ENCODE measurements at regions not wholly inside any gene's neighbourhood (a gene's known extent, or its start where the extent isn't known, plus 50 kb on each side); places are given as distances from the start of the nearest gene placed in this dataset.

DNA sequence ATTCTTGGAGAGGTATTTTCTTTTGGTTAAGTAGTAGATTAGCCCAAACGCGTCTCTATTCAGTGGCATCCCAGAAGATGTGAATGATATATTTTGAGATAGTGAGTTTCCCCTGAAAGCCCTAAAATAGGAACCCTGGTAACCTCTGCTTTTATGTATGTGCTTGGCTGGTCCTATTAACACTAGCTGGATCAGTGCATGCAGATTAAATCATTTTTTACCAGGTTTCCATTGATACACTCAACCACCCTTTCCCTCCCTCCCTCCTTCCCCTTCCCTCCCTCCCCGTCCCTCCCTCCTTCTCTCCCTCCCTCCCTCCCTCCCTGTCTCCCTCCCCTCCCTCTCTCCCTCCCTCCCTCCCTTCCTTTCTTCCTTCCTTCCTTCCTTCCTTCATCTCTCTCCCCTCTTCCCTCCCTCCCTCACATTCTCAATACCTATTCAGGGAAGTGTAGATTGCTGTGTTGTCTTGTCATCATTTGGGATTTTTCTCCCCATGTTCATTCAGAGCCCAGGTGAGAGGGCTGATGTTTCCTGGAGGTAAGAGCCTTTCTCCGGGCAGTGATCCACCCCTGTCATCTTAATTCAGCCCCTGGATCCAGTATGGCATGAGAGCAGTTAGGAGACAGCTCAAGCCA, 406.8 kb downstream of the PRDM2 start:
- no peaks in the 10 kb centered on the region for H3K9me3 ChIP-seq (ENCODE audit: control insufficient read depth in 2 of 2, insufficient read depth in 1 of 2, low read length in 1 of 2)
- H3K4me1 ChIP-seq (ENCODE audit: control insufficient read depth in 2 of 2, insufficient read depth in 2 of 2, low read length in 2 of 2) = no peaks in the 10 kb centered on the region
- no peak for DNase-seq (ENCODE audit: low read depth in 6 of 9, low spot score in 9 of 9)
- no peaks in the 10 kb centered on the region for H3K27me3 ChIP-seq (ENCODE audit: control insufficient read depth in 2 of 2, insufficient read depth in 1 of 2, low read length in 1 of 2)
- no peak overlapping the region for H3K27ac ChIP-seq (ENCODE audit: low read depth in 1 of 2, low read length in 1 of 2)
- no peak overlapping the region for H3K4me3 ChIP-seq (ENCODE audit: low read length in 2 of 2)
- 95% methylated on average over 4 of the region's 4 CpGs for WGBS
- no peaks in the 10 kb centered on the region for H3K36me3 ChIP-seq (ENCODE audit: control insufficient read depth in 2 of 2, insufficient read depth in 2 of 2, low read length in 1 of 2)

- H3K36me3 ChIP-seq (ENCODE audit: control insufficient read depth in 2 of 2, insufficient read depth in 2 of 2, low read length in 1 of 2) = no peaks in the 10 kb centered on the region
Measured at GRCh38 chr1:14108356-14109275, 408.6 kb downstream of the PRDM2 start.

DNA sequence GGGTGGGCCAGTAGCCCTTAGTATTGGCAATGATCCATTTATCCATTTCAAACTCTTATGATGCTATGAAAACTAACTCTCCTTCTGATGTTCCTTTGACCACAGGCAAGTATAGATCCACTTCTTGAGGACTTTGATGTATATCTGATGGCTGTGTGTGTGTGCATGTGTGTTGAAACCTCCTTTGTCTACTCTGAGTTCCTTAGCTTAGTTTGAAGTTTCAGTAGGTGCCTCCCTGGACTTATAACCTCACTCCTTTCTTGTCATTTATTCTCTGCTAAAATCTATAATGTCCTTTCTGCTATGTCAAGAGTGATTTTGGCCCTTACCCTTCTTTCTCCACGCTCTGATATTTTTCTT, 409.3 kb downstream of the PRDM2 start:
- no peak overlapping the region for H3K4me3 ChIP-seq (ENCODE audit: low read length in 2 of 2)
- no peaks in the 10 kb centered on the region for H3K9me3 ChIP-seq (ENCODE audit: control insufficient read depth in 2 of 2, insufficient read depth in 1 of 2, low read length in 1 of 2)
- no peak for DNase-seq (ENCODE audit: low read depth in 6 of 9, low spot score in 9 of 9)
- no peak overlapping the region for H3K27ac ChIP-seq (ENCODE audit: low read depth in 1 of 2, low read length in 1 of 2)
- WGBS = 81% methylated on average over 1 of the region's 1 CpG
- H3K4me1 ChIP-seq (ENCODE audit: control insufficient read depth in 2 of 2, insufficient read depth in 2 of 2, low read length in 2 of 2) = no peaks in the 10 kb centered on the region
- H3K36me3 ChIP-seq (ENCODE audit: control insufficient read depth in 2 of 2, insufficient read depth in 2 of 2, low read length in 1 of 2) = no peaks in the 10 kb centered on the region
- no peaks in the 10 kb centered on the region for H3K27me3 ChIP-seq (ENCODE audit: control insufficient read depth in 2 of 2, insufficient read depth in 1 of 2, low read length in 1 of 2)

More at GRCh38 chr1:14108356-14109275, 408.6 kb downstream of the PRDM2 start:
- Histone ChIP-seq H3K4me3 (ENCODE audit: low read length in 2 of 2) (no peak overlapping the region), H3K9me3 (ENCODE audit: control insufficient read depth in 2 of 2, insufficient read depth in 1 of 2, low read length in 1 of 2) (no peaks in the 10 kb centered on the region), H3K27ac (ENCODE audit: low read depth in 1 of 2, low read length in 1 of 2) (no peak overlapping the region), H3K4me1 (ENCODE audit: control insufficient read depth in 2 of 2, insufficient read depth in 2 of 2, low read length in 2 of 2) (no peaks in the 10 kb centered on the region), H3K27me3 (ENCODE audit: control insufficient read depth in 2 of 2, insufficient read depth in 1 of 2, low read length in 1 of 2) (no peaks in the 10 kb centered on the region)
- WGBS = 75% methylated on average over 14 of the region's 14 CpGs
- DNase-seq (ENCODE audit: low read depth in 6 of 9, low spot score in 9 of 9) = no peak

DNA sequence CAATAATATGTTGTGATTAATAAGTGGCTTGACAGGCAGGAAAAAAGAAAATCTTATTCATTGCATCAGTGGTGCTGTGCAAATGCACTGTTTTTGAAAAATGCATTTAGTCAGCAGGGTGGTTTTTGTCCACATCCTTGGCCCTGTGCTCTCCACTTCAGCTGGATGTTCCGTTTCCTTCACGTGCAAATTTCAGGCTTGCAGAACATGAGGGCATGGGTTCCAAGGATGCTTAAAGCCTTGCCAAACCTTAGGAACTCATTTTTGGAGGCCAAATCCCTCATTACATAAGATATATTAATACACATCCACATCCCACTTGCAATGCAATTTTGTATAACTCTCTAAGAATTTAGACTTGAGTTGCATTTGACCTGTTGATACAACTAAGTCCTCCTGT, 410.1 kb downstream of the PRDM2 start:
- H3K27me3 ChIP-seq (ENCODE audit: control insufficient read depth in 2 of 2, insufficient read depth in 1 of 2, low read length in 1 of 2) = no peaks in the 10 kb centered on the region
- no peak overlapping the region for H3K27ac ChIP-seq (ENCODE audit: low read depth in 1 of 2, low read length in 1 of 2)
- WGBS = 88% methylated on average over 2 of the region's 2 CpGs
- H3K4me3 ChIP-seq (ENCODE audit: low read length in 2 of 2) = no peak overlapping the region
- H3K4me1 ChIP-seq (ENCODE audit: control insufficient read depth in 2 of 2, insufficient read depth in 2 of 2, low read length in 2 of 2) = no peaks in the 10 kb centered on the region
- DNase-seq (ENCODE audit: low read depth in 6 of 9, low spot score in 9 of 9) = no peak
- H3K9me3 ChIP-seq (ENCODE audit: control insufficient read depth in 2 of 2, insufficient read depth in 1 of 2, low read length in 1 of 2) = no peaks in the 10 kb centered on the region
- no peaks in the 10 kb centered on the region for H3K36me3 ChIP-seq (ENCODE audit: control insufficient read depth in 2 of 2, insufficient read depth in 2 of 2, low read length in 1 of 2)

GRCh38 chr1:14111121-14111520, 411.1 kb downstream of the PRDM2 start:
- 67% methylated on average over 5 of the region's 5 CpGs for WGBS
- Histone ChIP-seq H3K4me1 (ENCODE audit: control insufficient read depth in 2 of 2, insufficient read depth in 2 of 2, low read length in 2 of 2) (no peaks in the 10 kb centered on the region), H3K27me3 (ENCODE audit: control insufficient read depth in 2 of 2, insufficient read depth in 1 of 2, low read length in 1 of 2) (no peaks in the 10 kb centered on the region), H3K27ac (ENCODE audit: low read depth in 1 of 2, low read length in 1 of 2) (no peak overlapping the region), H3K36me3 (ENCODE audit: control insufficient read depth in 2 of 2, insufficient read depth in 2 of 2, low read length in 1 of 2) (no peaks in the 10 kb centered on the region), H3K9me3 (ENCODE audit: control insufficient read depth in 2 of 2, insufficient read depth in 1 of 2, low read length in 1 of 2) (no peaks in the 10 kb centered on the region), H3K4me3 (ENCODE audit: low read length in 2 of 2) (no peak overlapping the region)
- no peak for DNase-seq (ENCODE audit: low read depth in 6 of 9, low spot score in 9 of 9)

- no peaks in the 10 kb centered on the region for H3K9me3 ChIP-seq (ENCODE audit: control insufficient read depth in 2 of 2, insufficient read depth in 1 of 2, low read length in 1 of 2)
- 100% methylated on average over 1 of the region's 1 CpG for WGBS
- no peak overlapping the region for H3K4me3 ChIP-seq (ENCODE audit: low read length in 2 of 2)
- DNase-seq (ENCODE audit: low read depth in 6 of 9, low spot score in 9 of 9) = no peak
- H3K4me1 ChIP-seq (ENCODE audit: control insufficient read depth in 2 of 2, insufficient read depth in 2 of 2, low read length in 2 of 2) = no peaks in the 10 kb centered on the region
- no peaks in the 10 kb centered on the region for H3K27me3 ChIP-seq (ENCODE audit: control insufficient read depth in 2 of 2, insufficient read depth in 1 of 2, low read length in 1 of 2)
- H3K36me3 ChIP-seq (ENCODE audit: control insufficient read depth in 2 of 2, insufficient read depth in 2 of 2, low read length in 1 of 2) = no peaks in the 10 kb centered on the region
- no peak overlapping the region for H3K27ac ChIP-seq (ENCODE audit: low read depth in 1 of 2, low read length in 1 of 2)
Measured at GRCh38 chr1:14112613-14113012, 412.6 kb downstream of the PRDM2 start.

DNA sequence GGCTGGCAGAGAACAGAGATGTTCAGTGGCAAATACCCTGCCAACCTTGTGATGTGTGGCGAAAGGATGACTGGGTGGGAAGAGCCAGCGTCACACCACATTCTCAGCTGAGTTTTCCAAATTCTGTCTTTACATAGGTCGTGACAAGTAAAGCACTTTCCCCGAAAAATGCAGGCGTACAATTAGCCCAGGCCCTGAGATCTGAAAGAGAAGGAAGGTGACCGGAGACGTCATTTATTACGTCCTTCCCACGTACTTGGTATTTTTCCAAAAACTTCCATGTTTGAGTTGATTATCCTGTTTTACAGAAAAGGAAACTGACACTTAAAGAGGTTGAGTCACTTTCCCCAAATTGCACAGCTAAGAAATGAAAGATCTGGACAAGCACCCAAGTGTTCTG, 413.3 kb downstream of the PRDM2 start:
- no peaks in the 10 kb centered on the region for H3K36me3 ChIP-seq (ENCODE audit: control insufficient read depth in 2 of 2, insufficient read depth in 2 of 2, low read length in 1 of 2)
- 82% methylated on average over 9 of the region's 9 CpGs for WGBS
- H3K27ac ChIP-seq (ENCODE audit: low read depth in 1 of 2, low read length in 1 of 2) = no peak overlapping the region
- no peaks in the 10 kb centered on the region for H3K4me1 ChIP-seq (ENCODE audit: control insufficient read depth in 2 of 2, insufficient read depth in 2 of 2, low read length in 2 of 2)
- no peaks in the 10 kb centered on the region for H3K27me3 ChIP-seq (ENCODE audit: control insufficient read depth in 2 of 2, insufficient read depth in 1 of 2, low read length in 1 of 2)
- DNase-seq (ENCODE audit: low read depth in 6 of 9, low spot score in 9 of 9) = no peak
- no peak overlapping the region for H3K4me3 ChIP-seq (ENCODE audit: low read length in 2 of 2)
- H3K9me3 ChIP-seq (ENCODE audit: control insufficient read depth in 2 of 2, insufficient read depth in 1 of 2, low read length in 1 of 2) = no peaks in the 10 kb centered on the region

DNA sequence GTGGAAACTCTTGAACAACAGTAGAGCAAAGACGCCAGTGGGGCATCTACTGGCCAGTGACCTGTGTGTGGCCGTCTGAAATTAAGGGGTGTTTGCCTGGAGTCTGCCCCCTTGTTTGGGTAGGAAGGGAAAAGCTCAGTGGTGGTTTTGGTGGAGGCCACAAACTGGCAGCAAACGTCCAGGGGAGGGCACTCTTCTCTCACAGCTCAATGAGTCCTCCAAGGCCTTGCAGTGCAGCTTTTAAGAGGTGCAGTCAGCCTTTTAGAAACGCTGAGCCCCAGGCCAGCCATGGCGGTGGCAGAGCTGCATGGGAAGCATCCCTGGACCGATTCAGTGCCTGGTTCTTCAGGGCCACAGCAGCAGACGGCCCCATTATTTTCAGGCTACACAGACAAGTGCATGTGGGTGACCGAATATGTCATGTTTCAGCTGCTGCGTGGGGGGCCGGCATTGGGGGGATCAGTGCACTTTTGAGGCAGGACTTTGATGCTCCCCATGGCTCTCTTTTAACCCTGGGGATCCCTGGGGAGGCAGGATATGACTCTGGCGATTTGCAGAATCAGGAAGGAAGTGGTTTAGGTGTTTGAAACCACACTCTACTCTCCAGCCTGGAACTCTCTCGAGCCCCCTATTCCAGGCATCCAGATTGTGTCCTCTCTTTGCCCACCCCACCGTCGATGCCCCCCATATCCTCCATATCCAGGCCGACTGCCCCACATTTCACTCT, 414.0 kb downstream of the PRDM2 start:
- no peak overlapping the region for H3K4me3 ChIP-seq (ENCODE audit: low read length in 2 of 2)
- H3K27me3 ChIP-seq (ENCODE audit: control insufficient read depth in 2 of 2, insufficient read depth in 1 of 2, low read length in 1 of 2) = no peaks in the 10 kb centered on the region
- DNase-seq (ENCODE audit: low read depth in 6 of 9, low spot score in 9 of 9) = peak in 7 of 9 donors; percentile 8 to 48 (median 23)
- no peak overlapping the region for H3K27ac ChIP-seq (ENCODE audit: low read depth in 1 of 2, low read length in 1 of 2)
- no peaks in the 10 kb centered on the region for H3K4me1 ChIP-seq (ENCODE audit: control insufficient read depth in 2 of 2, insufficient read depth in 2 of 2, low read length in 2 of 2)
- no peaks in the 10 kb centered on the region for H3K9me3 ChIP-seq (ENCODE audit: control insufficient read depth in 2 of 2, insufficient read depth in 1 of 2, low read length in 1 of 2)
- WGBS = 24% methylated on average over 15 of the region's 15 CpGs
- no peaks in the 10 kb centered on the region for H3K36me3 ChIP-seq (ENCODE audit: control insufficient read depth in 2 of 2, insufficient read depth in 2 of 2, low read length in 1 of 2)

- DNase-seq (ENCODE audit: low read depth in 6 of 9, low spot score in 9 of 9) = no peak
- H3K4me1 ChIP-seq (ENCODE audit: control insufficient read depth in 2 of 2, insufficient read depth in 2 of 2, low read length in 2 of 2) = no peaks in the 10 kb centered on the region
- WGBS = 95% methylated on average over 4 of the region's 4 CpGs
- H3K27me3 ChIP-seq (ENCODE audit: control insufficient read depth in 2 of 2, insufficient read depth in 1 of 2, low read length in 1 of 2) = no peaks in the 10 kb centered on the region
- H3K4me3 ChIP-seq (ENCODE audit: low read length in 2 of 2) = no peak overlapping the region
- no peaks in the 10 kb centered on the region for H3K9me3 ChIP-seq (ENCODE audit: control insufficient read depth in 2 of 2, insufficient read depth in 1 of 2, low read length in 1 of 2)
- H3K27ac ChIP-seq (ENCODE audit: low read depth in 1 of 2, low read length in 1 of 2) = no peak overlapping the region
- no peaks in the 10 kb centered on the region for H3K36me3 ChIP-seq (ENCODE audit: control insufficient read depth in 2 of 2, insufficient read depth in 2 of 2, low read length in 1 of 2)
Measured at GRCh38 chr1:14115976-14116375, 416.0 kb downstream of the PRDM2 start.
